PC-3 (cell line): ENCODE measurements at regions not wholly inside any gene's neighbourhood (a gene's known extent, or its start where the extent isn't known, plus 50 kb on each side); places are given as distances from the start of the nearest gene placed in this dataset.

Source experiments
- ATAC-seq: fragments of 200-7000 bp; cut with Tn5 transposase; 2 replicates; pipeline ENCODE4 v1.9.1; 2020; ENCODE audit warnings: mild to moderate bottlenecking, moderate library complexity
- BruUV-seq: library from RNA; stranded (reverse); fragments of 400-500 nt; replicated peaks from 2 replicates; lab custom pipeline; 2021; lab: Mats Ljungman, UMichigan
- CTCF ChIA-PET: fragments of 300-600 bp; sonication (Branson Sonifier 250); formaldehyde crosslinking; loops from one replicate; lab custom pipeline; 2022; ENCODE audit warnings: antibody characterized with exemption; lab: Charles Lee
- POLR2A ChIA-PET: fragments of 300-600 bp; sonication (Branson Sonifier 250); formaldehyde crosslinking; loops from one replicate; lab custom pipeline; 2022; ENCODE audit warnings: antibody characterized with exemption; ENCODE audit not compliant: unreplicated experiment; lab: Charles Lee
- DNase-seq: peaks from one replicate; pipeline ENCODE4 v3.0.0-alpha.2; 2015
- H2AFZ ChIP-seq: fragments of 300-600 bp; sonication (generic); 2 replicates; pipeline ENCODE4 v1.6.0; 2016; ENCODE audit warnings: antibody characterized with exemption, low read length
- H3F3A ChIP-seq: fragments of 300-600 bp; sonication (generic); one replicate; pipeline ENCODE4 v1.6.0; 2017; ENCODE audit warnings: antibody characterized with exemption, low read length, control low read depth, mild to moderate bottlenecking; ENCODE audit not compliant: unreplicated experiment
- H3K27ac ChIP-seq: fragments of 300-600 bp; sonication (generic); 2 replicates; pipeline ENCODE4 v1.5.1; 2016; ENCODE audit warnings: mild to moderate bottlenecking, low read length
- H3K27me3 ChIP-seq: fragments of 300-600 bp; sonication (generic); 2 replicates; pipeline ENCODE4 v1.6.1; 2016; ENCODE audit warnings: low read length, mixed read lengths
- H3K36me3 ChIP-seq: fragments of 300-600 bp; sonication (generic); 2 replicates; pipeline ENCODE4 v1.6.1; 2016; ENCODE audit warnings: low read depth, mixed run types, low read length, mixed read lengths
- H3K4me1 ChIP-seq: fragments of 300-600 bp; sonication (generic); 2 replicates; pipeline ENCODE4 v1.5.1; 2016; ENCODE audit warnings: low read length; ENCODE audit not compliant: insufficient read depth
- H3K4me2 ChIP-seq: fragments of 300-600 bp; sonication (generic); 2 replicates; pipeline ENCODE4 v1.6.0; 2016; ENCODE audit warnings: low read length
- H3K4me3 ChIP-seq: fragments of 300-600 bp; sonication (generic); 2 replicates; pipeline ENCODE4 v1.5.1; 2016; ENCODE audit warnings: mild to moderate bottlenecking, low read length, mixed read lengths
- H3K79me2 ChIP-seq: fragments of 300-600 bp; sonication (generic); 2 replicates; pipeline ENCODE4 v1.6.1; 2017; ENCODE audit warnings: low read length, mixed read lengths
- H3K9ac ChIP-seq: fragments of 300-600 bp; sonication (generic); 2 replicates; pipeline ENCODE4 v1.6.0; 2016; ENCODE audit warnings: mild to moderate bottlenecking, low read length
- H3K9me2 ChIP-seq: fragments of 300-600 bp; sonication (generic); replicated peaks from 2 replicates; pipeline ENCODE4 v1.6.1; 2016; ENCODE audit warnings: mixed run types, low read length, mixed read lengths
- H3K9me3 ChIP-seq: fragments of 300-600 bp; sonication (generic); 2 replicates; pipeline ENCODE4 v1.6.1; 2016; ENCODE audit warnings: low read length, mixed read lengths
- H4K20me1 ChIP-seq: fragments of 300-600 bp; sonication (generic); 2 replicates; pipeline ENCODE4 v1.6.1; 2016; ENCODE audit warnings: low read length, mixed read lengths
- EZH2 ChIP-seq: fragments of 300-600 bp; sonication (generic); IDR thresholded peaks from one replicate; pipeline ENCODE4 v1.6.1; 2017; ENCODE audit warnings: antibody characterized with exemption, mild to moderate bottlenecking, low read length; ENCODE audit not compliant: unreplicated experiment
- EZH2phosphoT487 ChIP-seq: fragments of 300-600 bp; sonication (generic); IDR thresholded peaks from 2 replicates; pipeline ENCODE4 v1.6.1; 2018; ENCODE audit warnings: mild to moderate bottlenecking, antibody characterized with exemption, low read length, borderline replicate concordance
- intact Hi-C: fragments of 100-400 bp; cut with micrococcal nuclease; formaldehyde crosslinking; loops from 2 replicates; pipeline ENCODE4 v1.9.0; 2023
- TF ChIP-seq, protein P1 (sequence below): fragments of 300-600 bp; sonication (generic); conservative IDR thresholded peaks from 2 replicates; pipeline ENCODE4 v1.5.1; 2017; ENCODE audit warnings: antibody characterized with exemption, low read depth, mild to moderate bottlenecking, low read length

DNA sequence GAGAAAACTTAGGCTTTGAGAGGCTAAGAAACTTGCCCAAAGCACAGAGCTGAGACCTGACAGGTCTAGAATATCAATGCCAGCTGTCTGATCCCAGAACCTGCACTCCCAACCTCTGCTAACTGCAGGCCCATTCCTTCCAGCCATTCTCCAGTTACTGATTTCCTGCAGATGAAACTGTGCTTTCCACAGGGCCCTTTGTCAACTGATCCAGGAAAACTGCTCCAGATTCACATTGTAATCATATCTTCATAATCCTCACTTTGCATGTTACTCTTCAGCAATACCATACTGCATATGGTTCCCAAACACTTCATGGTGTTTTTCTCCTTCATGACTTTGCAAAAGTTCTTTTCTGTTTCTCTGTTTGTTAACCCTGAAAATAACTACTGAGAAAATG is 100.6 kb downstream of the RAP2A start:
- Histone ChIP-seq H3F3A (no peaks in the 10 kb centered on the region), H4K20me1 (no peaks in the 10 kb centered on the region), H3K4me1 (peaks cover 10% of the 10 kb centered on the region), H3K9me3 (no peaks in the 10 kb centered on the region), H3K36me3 (no peaks in the 10 kb centered on the region), H3K9ac (no peak overlapping the region), H3K9me2 (no peaks in the 10 kb centered on the region), H3K4me3 (no peak overlapping the region), H3K27ac (no peak overlapping the region), H3K4me2 (no peak overlapping the region), H3K79me2 (no peaks in the 10 kb centered on the region), H2AFZ (no peak overlapping the region), H3K27me3 (no peaks in the 10 kb centered on the region)
- intact Hi-C loops: no loop called here
- ChIA-PET POLR2A (no interaction called here), CTCF (no interaction called here)
- ATAC-seq: no peak
- TF ChIP-seq EZH2: no peak
- TF ChIP-seq EZH2phosphoT487: no peak
- TF ChIP-seq, protein P1, sequence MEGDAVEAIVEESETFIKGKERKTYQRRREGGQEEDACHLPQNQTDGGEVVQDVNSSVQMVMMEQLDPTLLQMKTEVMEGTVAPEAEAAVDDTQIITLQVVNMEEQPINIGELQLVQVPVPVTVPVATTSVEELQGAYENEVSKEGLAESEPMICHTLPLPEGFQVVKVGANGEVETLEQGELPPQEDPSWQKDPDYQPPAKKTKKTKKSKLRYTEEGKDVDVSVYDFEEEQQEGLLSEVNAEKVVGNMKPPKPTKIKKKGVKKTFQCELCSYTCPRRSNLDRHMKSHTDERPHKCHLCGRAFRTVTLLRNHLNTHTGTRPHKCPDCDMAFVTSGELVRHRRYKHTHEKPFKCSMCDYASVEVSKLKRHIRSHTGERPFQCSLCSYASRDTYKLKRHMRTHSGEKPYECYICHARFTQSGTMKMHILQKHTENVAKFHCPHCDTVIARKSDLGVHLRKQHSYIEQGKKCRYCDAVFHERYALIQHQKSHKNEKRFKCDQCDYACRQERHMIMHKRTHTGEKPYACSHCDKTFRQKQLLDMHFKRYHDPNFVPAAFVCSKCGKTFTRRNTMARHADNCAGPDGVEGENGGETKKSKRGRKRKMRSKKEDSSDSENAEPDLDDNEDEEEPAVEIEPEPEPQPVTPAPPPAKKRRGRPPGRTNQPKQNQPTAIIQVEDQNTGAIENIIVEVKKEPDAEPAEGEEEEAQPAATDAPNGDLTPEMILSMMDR: no peak
- no TSS peak for BruUV-seq
- DNase-seq: no peak

- no peak overlapping the region for H2AFZ ChIP-seq
- ATAC-seq (no peak; the same call in 1 of the 2 replicates), DNase-seq (peak; percentile 48)
- H4K20me1 ChIP-seq: no peaks in the 10 kb centered on the region
- no peak overlapping the region for H3K4me3 ChIP-seq
- no peaks in the 10 kb centered on the region for H3K9me3 ChIP-seq
- no peak overlapping the region for H3K4me2 ChIP-seq
- H3K9ac ChIP-seq: no peak overlapping the region
- no peaks in the 10 kb centered on the region for H3K9me2 ChIP-seq
- POLR2A ChIA-PET: no interaction called here
- no peaks in the 10 kb centered on the region for H3F3A ChIP-seq
- TF ChIP-seq EZH2phosphoT487 (no peak), EZH2 (no peak)
- TF ChIP-seq, protein P1: no peak
- H3K4me1 ChIP-seq: peaks cover 15% of the 10 kb centered on the region
- no peak overlapping the region for H3K27ac ChIP-seq
- H3K79me2 ChIP-seq: no peaks in the 10 kb centered on the region
- CTCF ChIA-PET: no interaction called here
- no peaks in the 10 kb centered on the region for H3K36me3 ChIP-seq
- intact Hi-C loops: no loop called here
- no TSS peak for BruUV-seq
- H3K27me3 ChIP-seq: no peaks in the 10 kb centered on the region
These were observed 101.6 kb downstream of the RAP2A start for GRCh38 chr13:97535614-97536013.

DNA sequence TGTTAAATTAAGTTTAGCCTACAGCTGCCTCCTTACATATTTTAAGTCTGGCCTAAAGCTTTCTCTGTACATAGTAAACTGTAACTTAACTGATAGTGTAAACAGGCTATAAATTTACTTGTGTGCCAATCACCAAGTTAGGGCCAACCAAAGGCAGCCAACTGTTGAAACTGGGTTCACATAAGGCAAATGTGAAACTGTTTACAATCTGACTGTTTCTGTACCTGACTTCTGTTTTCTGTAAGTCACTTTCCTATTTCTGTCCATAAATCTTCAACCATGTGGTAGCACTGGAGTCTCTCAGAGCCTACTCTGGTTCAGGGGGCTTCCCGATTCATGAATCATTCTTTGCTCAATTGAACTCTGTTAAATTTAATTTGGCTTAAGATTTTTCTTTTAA is 103.1 kb downstream of the RAP2A start:
- H3K4me1 ChIP-seq: peaks cover 15% of the 10 kb centered on the region
- H3K27ac ChIP-seq: no peak overlapping the region
- H3K4me3 ChIP-seq: no peak overlapping the region
- H3K9ac ChIP-seq: no peak overlapping the region
- intact Hi-C loops: no loop called here
- no peaks in the 10 kb centered on the region for H3K36me3 ChIP-seq
- DNase-seq (no peak), ATAC-seq (no peak)
- H3K9me2 ChIP-seq: no peaks in the 10 kb centered on the region
- no peaks in the 10 kb centered on the region for H3K79me2 ChIP-seq
- H2AFZ ChIP-seq: no peak overlapping the region
- no peaks in the 10 kb centered on the region for H4K20me1 ChIP-seq
- no peak overlapping the region for H3K4me2 ChIP-seq
- TF ChIP-seq EZH2phosphoT487: no peak
- TF ChIP-seq, protein P1: no peak
- TF ChIP-seq EZH2: no peak
- H3K9me3 ChIP-seq: no peaks in the 10 kb centered on the region
- POLR2A ChIA-PET: no interaction called here
- BruUV-seq: no TSS peak
- CTCF ChIA-PET: no interaction called here
- no peaks in the 10 kb centered on the region for H3F3A ChIP-seq
- no peaks in the 10 kb centered on the region for H3K27me3 ChIP-seq
